Natural killer cell (primary cell): ENCODE measurements at regions not wholly inside any gene's neighbourhood (a gene's known extent, or its start where the extent isn't known, plus 50 kb on each side); places are given as distances from the start of the nearest gene placed in this dataset.

Experiments used
- ATAC-seq, 3 donors: fragments of 150-1000 bp in 2 of 3; fragments of 200-7000 bp in 1 of 3; cut with Tn5 transposase; 1 replicate in 1 of 3; 2 replicates in 2 of 3; pipeline ENCODE4 v1.10.0; 2021; ENCODE audit warnings: mild to moderate bottlenecking in 2 of 3, moderate library complexity in 2 of 3
- DNase-seq, 2 donors: peaks; one replicate each; pipeline versions ENCODE4 v3.0.0 to v3.0.0-alpha.2; 2013 to 2021; ENCODE audit warnings: mixed read lengths in 1 of 2
- H3K27ac ChIP-seq: one replicate; pipeline ENCODE4 v1.5.1; 2013; ENCODE audit warnings: mild to moderate bottlenecking, low read length
- H3K27me3 ChIP-seq: one replicate; pipeline ENCODE4 v1.6.1; 2013; ENCODE audit warnings: low read length; ENCODE audit not compliant: control insufficient read depth, insufficient read depth
- H3K36me3 ChIP-seq: one replicate; pipeline ENCODE4 v1.6.1; 2013; ENCODE audit warnings: low read length; ENCODE audit not compliant: control insufficient read depth, insufficient read depth
- H3K4me1 ChIP-seq: one replicate; pipeline ENCODE4 v1.6.1; 2013; ENCODE audit warnings: low read length; ENCODE audit not compliant: control insufficient read depth, insufficient read depth
- H3K4me3 ChIP-seq: one replicate; pipeline ENCODE4 v1.5.1; 2013; ENCODE audit warnings: low read length
- H3K9me3 ChIP-seq: one replicate; pipeline ENCODE4 v1.6.1; 2013; ENCODE audit warnings: low read length; ENCODE audit not compliant: control insufficient read depth, insufficient read depth
- H3K27ac Mint-ChIP-seq, 2 donors: one replicate each; pipeline ENCODE4 v1.8.0; 2022; ENCODE audit warnings: mild to moderate bottlenecking in 2 of 2, mixed read lengths in 2 of 2, moderate library complexity in 1 of 2
- H3K27me3 Mint-ChIP-seq, 2 donors: one replicate each; pipeline ENCODE4 v1.8.0; 2022; ENCODE audit warnings: low read depth in 2 of 2, mixed read lengths in 2 of 2
- H3K36me3 Mint-ChIP-seq: one replicate; pipeline ENCODE4 v1.8.0; 2022; ENCODE audit warnings: mixed read lengths
- H3K4me1 Mint-ChIP-seq, 2 donors: one replicate each; pipeline ENCODE4 v1.8.0; 2022; ENCODE audit warnings: mixed read lengths in 2 of 2
- H3K4me3 Mint-ChIP-seq: one replicate; pipeline ENCODE4 v1.8.0; 2022; ENCODE audit warnings: mild to moderate bottlenecking, moderate library complexity, mixed read lengths
- H3K9me3 Mint-ChIP-seq, 2 donors: one replicate each; pipeline ENCODE4 v1.8.0; 2022; ENCODE audit warnings: mixed read lengths in 2 of 2
- WGBS: methylation state at CpG from one replicate; pipeline ENCODE4 v1.1.7; 2013; ENCODE audit warnings: missing lambda C conversion rate; ENCODE audit not compliant: insufficient coverage; 5-methylcytosine and 5-hydroxymethylcytosine counted together
- intact Hi-C: fragments of 100-400 bp; cut with micrococcal nuclease; formaldehyde crosslinking; loops from one replicate; pipeline ENCODE4 v1.14.2; 2022
- TF ChIP-seq, protein P1 (sequence below): fragments of 200-600 bp; IDR thresholded peaks from one replicate; pipeline ENCODE4 v1.8.0; 2022; ENCODE audit warnings: antibody characterized with exemption

DNA sequence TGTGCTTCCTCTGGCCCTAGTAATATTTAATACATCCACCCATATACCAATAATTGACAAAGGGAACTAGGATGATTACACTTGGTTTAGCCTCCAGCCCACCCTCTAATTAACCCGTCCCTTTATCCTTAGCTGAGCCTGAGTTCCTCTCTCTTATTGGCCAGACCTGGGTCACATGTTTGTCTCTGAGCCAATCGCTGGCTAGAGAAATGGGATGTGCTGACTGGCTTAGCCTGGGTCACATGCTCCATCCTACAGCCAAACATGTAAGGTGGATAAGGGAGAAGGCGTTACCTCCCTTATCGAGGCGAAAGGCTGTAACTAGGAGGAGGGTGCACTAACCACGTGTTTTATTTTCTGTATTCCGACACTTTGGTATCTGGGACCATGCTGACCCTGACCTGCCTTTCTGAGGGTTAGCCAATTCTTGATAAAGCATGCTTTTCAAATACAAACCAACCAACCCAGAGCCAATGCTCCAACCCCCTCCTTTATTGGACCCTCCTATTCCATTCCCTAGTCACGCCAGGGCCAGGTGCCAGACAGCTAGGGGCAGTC lies 262.7 kb downstream of the PREX1 start:
- H3K4me3 ChIP-seq = no peak overlapping the region
- Mint-ChIP-seq H3K9me3 (no peaks in the 10 kb centered on the region), H3K4me1 (no peaks in the 10 kb centered on the region), H3K27ac (no peak overlapping the region), H3K36me3 (no peaks in the 10 kb centered on the region), H3K27me3 (peaks cover 10 to 12% of the 10 kb centered on the region in 2 donors), H3K4me3 (no peak overlapping the region)
- DNase-seq = no peak
- intact Hi-C loops = no loop called here
- H3K36me3 ChIP-seq = no peaks in the 10 kb centered on the region
- no peak overlapping the region for H3K27ac ChIP-seq
- ATAC-seq = no peak
- H3K27me3 ChIP-seq = no peaks in the 10 kb centered on the region
- no peaks in the 10 kb centered on the region for H3K4me1 ChIP-seq
- 86% methylated on average over 8 of the region's 8 CpGs for WGBS
- TF ChIP-seq, protein P1, sequence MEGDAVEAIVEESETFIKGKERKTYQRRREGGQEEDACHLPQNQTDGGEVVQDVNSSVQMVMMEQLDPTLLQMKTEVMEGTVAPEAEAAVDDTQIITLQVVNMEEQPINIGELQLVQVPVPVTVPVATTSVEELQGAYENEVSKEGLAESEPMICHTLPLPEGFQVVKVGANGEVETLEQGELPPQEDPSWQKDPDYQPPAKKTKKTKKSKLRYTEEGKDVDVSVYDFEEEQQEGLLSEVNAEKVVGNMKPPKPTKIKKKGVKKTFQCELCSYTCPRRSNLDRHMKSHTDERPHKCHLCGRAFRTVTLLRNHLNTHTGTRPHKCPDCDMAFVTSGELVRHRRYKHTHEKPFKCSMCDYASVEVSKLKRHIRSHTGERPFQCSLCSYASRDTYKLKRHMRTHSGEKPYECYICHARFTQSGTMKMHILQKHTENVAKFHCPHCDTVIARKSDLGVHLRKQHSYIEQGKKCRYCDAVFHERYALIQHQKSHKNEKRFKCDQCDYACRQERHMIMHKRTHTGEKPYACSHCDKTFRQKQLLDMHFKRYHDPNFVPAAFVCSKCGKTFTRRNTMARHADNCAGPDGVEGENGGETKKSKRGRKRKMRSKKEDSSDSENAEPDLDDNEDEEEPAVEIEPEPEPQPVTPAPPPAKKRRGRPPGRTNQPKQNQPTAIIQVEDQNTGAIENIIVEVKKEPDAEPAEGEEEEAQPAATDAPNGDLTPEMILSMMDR = no peak
- no peaks in the 10 kb centered on the region for H3K9me3 ChIP-seq

DNA sequence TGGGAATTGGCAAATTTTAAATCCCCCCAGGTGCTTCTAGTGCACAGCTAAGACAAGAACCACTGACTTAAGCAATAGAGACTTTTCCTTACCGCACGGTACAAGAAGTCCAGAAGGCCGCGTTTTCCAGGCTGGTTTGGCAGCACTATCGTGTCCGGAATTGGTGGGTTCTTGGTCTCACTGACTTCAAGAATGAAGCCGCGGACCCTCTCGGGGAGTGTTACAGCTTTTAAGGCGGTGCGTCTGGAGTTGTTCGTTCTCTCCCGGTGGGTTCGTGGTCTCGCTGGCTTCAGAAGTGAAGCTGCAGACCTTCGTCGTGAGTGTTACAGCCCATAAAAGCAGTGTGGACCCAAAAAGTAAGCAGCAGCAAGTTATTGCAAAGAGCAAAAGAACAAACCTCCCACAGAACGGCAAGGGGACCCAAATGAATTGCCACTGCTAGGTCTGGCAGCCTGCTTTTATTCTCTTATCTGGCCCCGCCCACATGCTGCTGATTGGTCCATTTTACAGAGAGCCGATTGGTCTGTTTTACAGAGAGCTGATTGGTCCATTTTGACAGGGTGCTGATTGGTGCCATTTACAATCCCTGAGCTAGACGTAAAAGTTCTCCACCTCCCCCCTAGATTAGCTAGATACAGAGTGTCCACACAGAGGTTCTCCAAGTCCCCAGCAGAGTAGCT lies 264.5 kb downstream of the PREX1 start:
- no peak overlapping the region for H3K27ac ChIP-seq
- no peaks in the 10 kb centered on the region for H3K4me1 Mint-ChIP-seq
- WGBS = 94% methylated on average over 21 of the region's 21 CpGs
- H3K9me3 Mint-ChIP-seq = no peaks in the 10 kb centered on the region
- H3K27me3 Mint-ChIP-seq = peaks cover 10 to 12% of the 10 kb centered on the region in 2 donors
- intact Hi-C loops = no loop called here
- H3K27me3 ChIP-seq = no peaks in the 10 kb centered on the region
- DNase-seq (no peak), ATAC-seq (no peak)
- H3K36me3 Mint-ChIP-seq = no peaks in the 10 kb centered on the region
- H3K4me3 Mint-ChIP-seq = no peak overlapping the region
- TF ChIP-seq, protein P1 = no peak
- no peak overlapping the region for H3K4me3 ChIP-seq
- no peaks in the 10 kb centered on the region for H3K36me3 ChIP-seq
- H3K9me3 ChIP-seq = no peaks in the 10 kb centered on the region
- no peaks in the 10 kb centered on the region for H3K4me1 ChIP-seq
- no peak overlapping the region for H3K27ac Mint-ChIP-seq

DNA sequence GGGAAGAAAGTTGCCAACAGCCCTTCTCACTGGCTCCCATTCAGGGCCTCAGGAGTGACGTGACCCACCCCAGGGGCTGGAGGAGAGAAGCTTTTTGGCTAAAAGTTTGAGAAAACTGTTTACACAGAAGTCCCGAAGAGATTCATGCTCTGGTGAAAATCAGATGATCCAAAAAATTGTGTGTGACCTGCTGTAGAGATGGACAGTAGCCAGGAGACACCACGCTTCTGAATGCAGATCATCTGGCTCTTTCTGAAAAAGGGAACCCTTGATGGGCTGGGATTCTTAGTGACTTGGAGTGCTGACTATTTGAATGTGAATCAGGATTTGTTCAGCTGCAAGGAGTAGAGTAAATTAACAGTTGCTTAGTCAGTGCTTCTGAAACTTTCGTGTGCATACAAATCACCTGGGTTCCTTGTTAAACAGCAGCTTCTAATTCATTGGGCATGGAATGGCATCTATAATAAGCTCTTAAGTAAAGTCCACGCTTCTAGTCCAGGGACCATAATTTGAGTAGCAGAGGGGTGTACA lies 265.1 kb downstream of the PREX1 start:
- H3K27me3 Mint-ChIP-seq = peaks cover 8 to 10% of the 10 kb centered on the region in 2 donors
- Histone ChIP-seq H3K4me3 (no peak overlapping the region), H3K27me3 (no peaks in the 10 kb centered on the region), H3K4me1 (no peaks in the 10 kb centered on the region), H3K27ac (no peak overlapping the region), H3K36me3 (no peaks in the 10 kb centered on the region), H3K9me3 (no peaks in the 10 kb centered on the region)
- H3K27ac Mint-ChIP-seq = no peak overlapping the region
- intact Hi-C loops = no loop called here
- H3K36me3 Mint-ChIP-seq = no peaks in the 10 kb centered on the region
- H3K4me1 Mint-ChIP-seq = no peaks in the 10 kb centered on the region
- no peak overlapping the region for H3K4me3 Mint-ChIP-seq
- 84% methylated on average over 5 of the region's 5 CpGs for WGBS
- TF ChIP-seq, protein P1 = no peak
- DNase-seq (no peak), ATAC-seq (no peak)
- no peaks in the 10 kb centered on the region for H3K9me3 Mint-ChIP-seq
